SK-N-DZ (cell line): ENCODE measurements at regions not wholly inside any gene's neighbourhood (a gene's known extent, or its start where the extent isn't known, plus 50 kb on each side); places are given as distances from the start of the nearest gene placed in this dataset.
"Not testable (repeated sequence)": the region's sequence is repeated elsewhere in the genome, so short reads cannot be mapped to it uniquely, and the experiment has no call there.

Source experiments
- DNase-seq: peaks from one replicate; pipeline ENCODE4 v3.0.0-alpha.2; 2015; ENCODE audit warnings: low spot score

- DNase-seq: no peak
Observed at GRCh38 chr5:112472614-112473013, 53.5 kb upstream of the EPB41L4A start.

- DNase-seq: no peak
Observed at GRCh38 chr5:112473989-112474388, 54.9 kb upstream of the EPB41L4A start.

GRCh38 chr5:112475747-112476365 lies 56.8 kb upstream of the EPB41L4A start:
- no peak for DNase-seq

DNA sequence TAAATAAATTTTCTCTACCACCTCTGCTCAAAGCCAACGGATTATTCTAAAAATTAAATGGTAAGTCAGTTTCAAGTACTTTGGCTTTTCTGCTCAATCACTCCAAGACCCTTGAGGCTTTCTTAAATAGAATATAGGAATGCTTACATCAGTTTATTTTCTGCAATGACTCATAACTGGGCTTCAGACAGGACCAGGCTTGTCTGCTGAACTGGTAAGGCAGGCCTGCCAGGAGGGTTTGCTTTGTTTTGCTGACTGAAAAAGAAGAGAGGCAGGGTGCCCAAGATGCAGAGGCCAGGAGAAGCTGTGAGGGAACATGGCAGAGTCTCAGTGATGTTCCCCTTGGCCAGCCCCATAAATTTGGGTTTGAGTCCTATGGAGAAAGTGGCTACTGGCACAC lies 60.3 kb upstream of the EPB41L4A start:
- no peak for DNase-seq

DNA sequence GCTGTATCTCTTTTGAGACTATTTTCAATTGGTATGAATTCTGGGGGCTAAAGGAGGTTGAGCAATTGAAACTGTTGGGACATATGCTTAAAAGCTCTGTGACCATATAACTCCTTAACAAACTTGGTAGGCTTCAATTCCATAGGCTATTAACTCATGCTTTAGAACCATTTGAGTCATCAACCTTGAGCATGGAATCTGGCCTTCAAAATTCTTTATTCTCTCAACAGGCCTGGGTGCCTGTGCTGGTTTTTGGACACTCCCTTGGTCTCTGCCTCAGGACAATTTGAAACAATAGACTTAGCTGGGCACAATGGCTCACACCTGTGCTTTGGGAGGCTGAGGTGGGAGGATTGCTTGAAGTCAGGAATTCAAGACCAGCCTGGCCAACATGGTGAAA lies 61.4 kb upstream of the EPB41L4A start:
- DNase-seq: no peak

GRCh38 chr5:112483704-112484103 lies 64.6 kb upstream of the EPB41L4A start:
- DNase-seq: no peak

DNA sequence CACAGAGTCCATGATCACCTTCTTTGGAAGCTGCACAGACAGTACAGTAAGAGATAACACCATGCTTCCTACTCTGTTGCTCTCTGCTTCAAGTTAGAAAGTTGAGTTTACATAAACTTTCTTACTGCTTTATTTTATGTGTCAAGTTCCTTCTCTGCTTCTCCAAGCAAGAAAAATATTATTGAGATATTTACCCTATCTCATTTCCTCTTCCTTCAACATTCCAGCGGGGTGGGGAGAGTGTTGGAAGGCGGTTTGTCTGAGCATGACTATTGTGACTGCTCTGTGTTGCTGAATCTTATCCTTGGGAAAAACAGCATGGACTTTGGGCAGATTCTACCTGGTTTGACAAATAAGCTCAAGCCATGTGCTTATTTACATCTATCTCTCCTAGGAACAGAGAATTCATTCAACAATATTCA lies 66.9 kb upstream of the EPB41L4A start:
- no peak for DNase-seq

- peak; percentile 15 for DNase-seq
Observed at GRCh38 chr5:112491257-112491656, 72.2 kb upstream of the EPB41L4A start.

DNA sequence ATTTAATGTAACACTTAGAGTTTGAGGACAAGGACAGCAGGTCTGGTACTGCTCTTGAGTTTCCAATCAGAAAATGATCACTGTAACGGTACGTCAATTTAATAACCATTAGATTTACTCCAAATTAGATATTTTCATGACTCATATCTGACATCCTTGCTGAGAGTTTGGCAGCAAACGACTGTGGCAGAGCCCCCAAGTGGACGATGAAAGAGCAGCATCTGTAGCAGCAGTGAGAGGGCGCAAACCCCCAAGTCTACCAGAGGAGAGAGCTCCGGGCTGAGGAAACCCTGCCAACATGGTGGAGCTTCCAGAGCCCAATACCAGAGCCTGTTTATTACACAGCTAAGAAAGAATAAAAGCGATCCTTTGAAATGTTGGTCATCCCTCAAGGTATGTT lies 73.2 kb upstream of the EPB41L4A start:
- DNase-seq: peak; percentile 38

DNA sequence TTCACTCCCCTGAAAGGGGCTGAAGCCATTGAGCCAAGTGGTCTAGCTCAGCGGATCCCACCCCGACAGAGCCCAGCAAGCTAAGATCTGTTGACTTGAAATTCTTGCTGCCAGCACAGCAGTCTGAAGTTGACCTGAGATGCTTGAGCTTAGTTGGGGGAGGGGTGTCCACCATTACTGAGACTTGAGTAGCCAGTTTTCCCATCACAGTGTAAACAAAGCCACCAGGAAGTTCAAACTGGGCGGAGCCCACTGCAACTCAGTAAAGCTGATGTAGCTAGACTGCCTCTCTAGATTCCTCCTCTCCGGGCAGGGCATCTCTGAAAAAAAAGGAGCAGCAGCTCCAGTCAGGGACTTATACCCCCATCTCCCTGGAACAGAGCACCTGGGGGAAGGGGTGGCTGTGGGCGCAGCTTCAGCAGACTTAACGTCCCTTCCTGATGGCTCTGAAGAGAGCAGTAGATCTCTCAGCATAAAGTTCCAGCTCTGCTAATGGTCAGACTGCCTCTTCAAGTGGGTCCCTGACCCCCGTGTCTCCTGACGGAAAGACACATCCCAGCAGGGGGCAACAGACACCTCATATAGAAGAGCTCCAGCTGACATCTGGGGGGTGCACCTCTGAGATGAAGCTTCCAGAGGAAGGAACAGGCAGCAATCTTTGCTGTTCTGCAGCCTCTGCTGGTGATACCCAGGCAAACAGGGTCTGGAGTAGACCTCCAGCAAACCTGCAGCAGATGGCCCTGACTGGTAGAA lies 84.8 kb upstream of the EPB41L4A start:
- not testable (repeated sequence) for DNase-seq

GRCh38 chr5:112509097-112509496 lies 90.0 kb upstream of the EPB41L4A start:
- not testable (repeated sequence) for DNase-seq

GRCh38 chr5:112511920-112512319 lies 92.8 kb upstream of the EPB41L4A start:
- DNase-seq: no peak

- no peak for DNase-seq
Observed at GRCh38 chr5:112512901-112513300, 93.8 kb upstream of the EPB41L4A start.

GRCh38 chr5:112514111-112514510 lies 95.0 kb upstream of the EPB41L4A start:
- no peak for DNase-seq

DNA sequence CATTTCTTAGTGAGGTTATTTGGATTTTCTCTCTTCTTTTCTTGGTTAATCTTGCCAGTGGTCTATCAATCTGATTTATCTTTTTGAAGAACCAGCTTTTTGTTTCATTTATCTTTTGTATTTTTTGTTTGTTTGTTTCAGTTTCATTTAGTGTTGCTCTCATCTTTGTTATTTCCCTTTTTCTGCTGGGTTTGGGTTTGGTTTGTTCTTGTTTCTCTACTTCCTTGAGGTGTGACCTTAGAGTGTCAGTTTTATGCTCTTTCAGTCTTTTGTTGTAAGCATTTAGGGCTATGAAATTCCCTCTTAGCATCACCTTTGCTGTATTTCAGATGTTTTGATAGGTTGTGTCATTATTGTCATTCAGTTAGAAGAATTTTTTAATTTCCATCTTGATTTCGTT lies 101.4 kb upstream of the EPB41L4A start:
- not testable (repeated sequence) for DNase-seq

DNA sequence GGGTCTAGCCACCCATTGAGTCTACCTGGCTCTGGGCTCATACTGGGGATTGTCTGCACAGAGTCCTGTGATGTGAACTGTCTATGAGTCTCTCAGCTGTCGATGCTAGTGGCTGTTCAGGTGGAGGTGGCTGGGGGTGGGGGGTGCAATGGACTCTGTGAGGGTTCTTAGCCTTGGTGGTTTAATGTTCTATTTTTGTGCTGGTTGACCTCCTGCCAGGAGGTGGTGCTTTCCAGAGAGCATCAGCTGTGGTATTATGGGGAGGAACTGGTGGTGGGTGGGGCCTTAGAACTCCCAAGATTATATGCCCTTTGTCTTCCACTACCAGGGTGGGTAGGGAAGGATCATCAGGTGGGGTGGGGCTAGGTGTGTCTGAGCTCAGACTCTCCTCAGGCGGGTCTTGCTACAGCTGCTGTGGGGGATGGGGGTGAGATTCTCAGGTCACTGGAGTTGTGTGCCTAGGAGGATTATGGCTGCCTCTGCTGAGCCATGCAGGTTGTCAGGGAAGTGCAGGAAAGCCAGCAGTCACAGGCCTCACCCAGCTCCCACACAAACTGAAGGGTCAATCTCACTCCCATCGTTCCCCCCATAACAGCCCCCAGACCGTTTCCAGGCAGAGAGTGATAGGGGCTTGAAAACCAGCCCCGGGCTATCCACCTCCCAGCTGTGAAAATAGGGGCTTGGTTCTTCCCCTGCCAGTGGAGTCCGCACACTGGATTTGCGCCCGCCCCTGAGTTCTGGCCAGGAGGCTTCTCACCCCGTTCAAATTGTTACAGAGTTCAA lies 104.0 kb upstream of the EPB41L4A start:
- DNase-seq: not testable (repeated sequence)

- not testable (repeated sequence) for DNase-seq
Observed at GRCh38 chr5:112523674-112524263, 104.7 kb upstream of the EPB41L4A start.

DNA sequence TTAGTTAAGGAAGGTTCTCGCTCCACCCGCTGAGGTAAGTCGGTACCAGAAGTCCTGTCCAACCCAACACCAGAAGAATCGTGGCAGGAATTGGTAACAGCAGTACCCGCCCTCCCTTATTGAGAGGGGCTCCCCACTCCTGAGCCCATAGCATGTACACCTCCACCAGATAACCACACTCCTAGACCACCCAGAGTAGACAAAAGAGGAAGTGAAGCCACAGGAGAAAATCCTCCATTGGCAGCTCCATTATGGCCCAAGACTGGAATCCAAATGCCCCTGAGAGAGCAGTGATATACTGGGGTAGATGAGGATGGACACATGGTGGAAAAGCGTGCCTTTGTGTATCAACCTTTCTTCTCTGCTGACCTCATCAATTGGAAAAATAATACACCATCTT lies 106.1 kb upstream of the EPB41L4A start:
- no peak for DNase-seq

- DNase-seq: no peak
Observed at GRCh38 chr5:112528928-112529327, 109.9 kb upstream of the EPB41L4A start.

GRCh38 chr5:112529525-112529924 lies 110.4 kb upstream of the EPB41L4A start:
- no peak for DNase-seq

- no peak for DNase-seq
Observed at GRCh38 chr5:112532654-112533360, 113.7 kb upstream of the EPB41L4A start.
